ENCODE measurements at regions not wholly inside any gene's neighbourhood (a gene's known extent, or its start where the extent isn't known, plus 50 kb on each side); places are given as distances from the start of the nearest gene placed in this dataset.
"Not testable (repeated sequence)": the region's sequence is repeated elsewhere in the genome, so short reads cannot be mapped to it uniquely, and the experiment has no call there.

- no peak for DNase-seq
These were observed 79.1 kb downstream of the CTH start for GRCh38 chr1:70490153-70490552.

DNA sequence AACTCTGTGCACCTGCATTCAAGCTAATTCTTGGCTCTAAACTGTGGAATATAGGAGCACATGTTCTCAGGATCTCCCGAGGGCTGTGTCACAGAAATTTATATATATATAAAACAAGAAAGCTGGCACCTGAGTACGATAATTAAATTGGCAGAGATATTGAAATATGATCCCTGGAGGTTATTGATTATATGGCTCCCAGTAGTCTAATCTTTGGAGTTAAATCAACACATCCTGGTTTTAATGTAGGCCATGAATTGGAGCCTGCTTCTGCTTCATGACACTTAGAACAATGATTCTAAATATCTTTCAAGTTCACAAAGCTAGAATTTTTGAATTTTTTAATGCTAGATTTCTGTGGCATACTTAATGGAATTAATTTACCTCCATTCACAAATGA is 84.3 kb downstream of the CTH start:
- no peak for DNase-seq

- no peak for DNase-seq
These were observed 85.1 kb downstream of the CTH start for GRCh38 chr1:70496181-70496580.

DNA sequence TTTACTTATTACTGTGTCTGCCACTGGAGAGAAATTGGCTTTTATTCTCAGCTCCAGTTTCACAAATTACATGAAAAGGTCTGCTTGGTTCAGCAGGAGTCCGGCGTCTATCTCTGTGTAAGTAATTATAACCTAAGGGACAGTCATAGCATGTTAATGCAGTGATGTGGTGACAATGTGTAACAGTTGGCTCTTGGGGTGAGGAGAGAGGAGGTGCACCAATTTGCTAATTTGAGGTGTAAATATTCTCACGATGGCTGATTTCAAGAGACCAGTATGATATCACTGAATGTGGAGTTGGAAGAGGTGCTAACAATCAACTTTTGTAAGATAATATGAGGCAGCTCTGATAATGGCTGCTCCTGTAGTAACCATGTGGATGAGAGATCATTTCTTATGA is 86.1 kb downstream of the CTH start:
- no peak for DNase-seq

DNA sequence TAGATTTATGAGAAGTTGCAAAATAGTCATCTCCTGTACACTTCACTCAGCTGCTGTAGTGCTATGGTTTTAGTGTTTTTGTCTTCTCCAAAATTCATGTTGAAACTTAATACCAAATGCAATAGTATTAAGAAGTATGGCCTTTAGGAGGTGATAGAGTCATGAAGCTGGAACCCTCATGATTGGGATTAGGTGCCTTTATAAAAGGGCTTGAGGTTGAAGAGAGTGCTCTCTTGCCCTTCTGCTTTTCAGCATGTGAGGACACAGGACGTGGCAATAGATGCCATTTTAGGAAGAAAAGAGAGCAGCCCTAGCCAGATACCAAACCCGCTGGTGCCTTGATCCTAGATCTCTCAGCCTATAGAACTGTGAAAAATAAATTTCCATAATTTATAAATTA is 87.6 kb downstream of the CTH start:
- no peak for DNase-seq

- DNase-seq, result no peak
These were observed 88.6 kb downstream of the CTH start for GRCh38 chr1:70499695-70500094.

DNA sequence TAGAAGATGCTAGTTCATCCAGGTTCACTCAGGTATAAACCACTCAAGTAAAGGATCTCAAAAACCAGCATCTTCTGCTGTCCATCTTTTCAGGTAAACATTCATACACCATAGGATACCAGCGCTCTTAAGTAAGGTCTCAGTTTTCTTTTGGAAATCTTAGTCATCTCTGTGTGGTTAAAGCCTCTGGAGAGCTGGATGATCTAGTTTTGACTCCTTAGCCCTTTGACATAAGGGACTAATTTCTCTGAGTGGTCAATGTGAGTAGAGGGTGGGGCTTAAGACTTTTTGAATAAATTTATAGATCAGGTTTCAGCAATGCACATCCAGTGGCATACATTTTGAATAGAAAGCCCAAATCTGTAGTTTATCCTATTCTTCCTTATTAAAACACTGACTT is 92.3 kb downstream of the CTH start:
- DNase-seq, result no peak

DNA sequence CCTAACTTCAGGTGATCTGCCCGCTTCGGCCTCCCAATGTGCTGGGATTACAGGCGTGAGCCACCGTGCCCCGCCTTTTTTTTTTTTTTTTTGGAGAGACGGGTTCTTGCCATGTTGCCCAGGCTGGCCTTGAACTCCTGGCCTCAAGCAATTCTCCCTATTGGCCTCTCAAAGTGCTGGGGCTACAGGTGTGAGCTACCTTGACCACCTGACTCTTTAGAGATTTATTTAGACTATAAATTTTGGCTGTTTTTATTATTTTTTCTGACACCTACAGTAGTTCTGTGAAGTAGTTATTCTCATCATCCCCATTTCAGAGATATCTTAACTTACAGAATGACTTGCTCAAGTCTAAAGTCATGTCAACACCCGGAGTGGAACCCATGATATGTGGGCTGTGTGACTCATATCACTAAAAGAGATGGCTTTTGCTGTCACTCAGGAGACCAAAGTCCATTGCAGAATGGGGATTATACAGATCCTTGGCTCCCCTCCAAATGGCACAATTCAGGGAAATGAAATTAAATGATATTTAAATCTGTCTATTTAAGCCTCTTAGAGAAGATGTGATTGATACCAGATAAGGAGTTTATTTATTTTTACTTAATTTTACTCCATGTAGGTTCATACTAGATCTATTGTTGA is 93.2 kb downstream of the CTH start:
- DNase-seq, result no peak

GRCh38 chr1:70504821-70505193 is 93.7 kb downstream of the CTH start:
- DNase-seq, result no peak

- not testable (repeated sequence) for DNase-seq
These were observed 96.9 kb downstream of the CTH start for GRCh38 chr1:70507991-70508390.

DNA sequence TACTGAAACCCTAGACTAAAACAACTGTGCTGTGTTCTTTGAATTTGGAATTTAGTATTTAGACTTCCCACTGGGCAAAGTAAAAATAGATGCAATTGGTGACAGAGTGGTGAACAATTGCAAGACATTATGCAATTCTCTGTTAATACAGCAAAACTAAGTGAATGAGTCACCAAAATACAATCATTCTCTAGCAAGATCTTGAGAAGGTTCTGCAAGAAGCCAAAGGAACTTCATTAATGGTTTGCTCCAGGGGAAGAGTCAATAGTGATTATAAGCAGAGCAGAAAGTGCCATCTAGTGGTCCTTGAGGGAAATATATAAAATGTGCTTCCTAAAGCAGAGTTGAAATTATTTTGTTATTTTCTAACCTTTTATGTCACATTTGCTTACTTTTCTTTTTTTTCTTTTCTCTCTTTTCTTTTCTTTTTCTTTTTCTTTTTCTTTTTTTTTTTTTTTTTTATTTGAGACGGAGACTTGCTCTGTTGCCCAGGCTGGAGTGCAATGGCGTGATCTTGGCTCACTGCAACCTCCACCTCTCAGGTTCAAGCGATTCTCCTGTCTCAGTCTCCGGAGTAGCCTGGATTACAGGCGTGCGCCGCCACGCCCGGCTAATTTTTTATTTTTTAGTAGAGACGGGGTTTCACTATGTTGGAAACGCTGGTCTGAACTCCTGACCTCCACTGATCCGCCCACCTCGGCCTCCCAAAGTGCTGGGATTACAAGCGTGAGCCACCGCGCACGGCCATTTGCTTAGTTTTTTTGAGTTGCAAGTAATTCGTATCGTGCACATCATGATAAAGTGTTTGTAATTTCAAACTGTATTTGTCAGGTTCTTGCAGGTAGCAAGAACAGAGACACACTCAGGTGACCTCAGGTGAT is 99.2 kb downstream of the CTH start:
- DNase-seq, result no peak

DNA sequence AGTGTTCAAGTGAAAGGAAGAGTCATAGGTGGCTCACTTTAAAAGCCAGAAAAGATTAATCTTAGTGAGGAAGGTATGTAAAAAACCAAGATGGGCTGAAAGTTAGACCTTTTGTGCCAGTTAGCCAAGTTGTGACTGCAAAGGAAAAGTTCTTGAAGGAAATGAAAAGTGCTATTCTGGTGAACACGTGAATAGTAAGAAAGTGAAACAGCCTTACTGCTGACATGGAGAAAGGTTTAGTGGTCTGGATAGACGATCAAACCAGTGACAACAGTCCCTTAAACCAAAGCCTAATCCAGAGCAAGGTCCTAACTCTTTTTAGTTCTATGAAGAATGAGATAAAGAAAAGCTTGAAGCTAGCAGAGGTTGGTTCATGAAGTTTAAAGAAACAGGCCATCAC is 106.4 kb downstream of the CTH start:
- no peak for DNase-seq

GRCh38 chr1:70518106-70518505 is 107.0 kb downstream of the CTH start:
- DNase-seq, result no peak

GRCh38 chr1:70528590-70529333 is 117.7 kb downstream of the CTH start:
- DNase-seq, result no peak

DNA sequence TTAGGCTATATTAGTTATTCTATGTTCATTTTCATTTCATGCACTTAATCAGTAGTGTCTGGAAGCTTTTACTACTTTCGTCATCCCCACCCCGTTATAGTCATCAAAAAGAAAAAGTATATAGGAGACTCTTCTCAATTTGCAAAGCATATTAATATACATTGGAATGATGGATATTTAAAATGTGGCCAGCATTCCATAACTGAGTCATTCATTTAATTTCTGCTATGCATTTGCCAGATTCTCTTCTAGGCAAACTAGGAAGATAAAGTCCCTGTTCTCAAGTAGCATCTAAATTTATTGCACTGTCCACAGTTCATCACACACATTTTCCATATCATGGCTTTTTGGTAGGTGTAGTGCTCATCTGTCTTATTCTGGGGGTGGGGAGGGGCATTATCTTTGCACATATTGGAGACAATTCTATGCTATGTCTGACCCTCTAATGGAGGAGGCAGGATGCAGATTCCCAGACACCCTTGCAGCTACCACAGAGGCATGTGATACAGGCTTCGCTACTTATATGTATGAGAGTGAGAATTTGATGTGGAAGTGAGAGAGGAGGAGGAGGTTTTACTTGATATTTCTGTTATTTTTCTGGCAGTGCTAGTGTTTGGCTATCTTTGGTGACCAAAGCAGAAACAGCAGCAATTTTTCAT is 125.8 kb downstream of the CTH start:
- DNase-seq, result no peak

GRCh38 chr1:70537788-70538187 is 126.7 kb downstream of the CTH start:
- DNase-seq, result no peak

GRCh38 chr1:70542030-70542429 is 131.0 kb downstream of the CTH start:
- no peak for DNase-seq

- DNase-seq, result no peak
These were observed 131.8 kb downstream of the CTH start for GRCh38 chr1:70542856-70543255.

- no peak for DNase-seq
These were observed 135.7 kb downstream of the CTH start for GRCh38 chr1:70546726-70547125.

- no peak for DNase-seq
These were observed 141.8 kb downstream of the CTH start for GRCh38 chr1:70552662-70553566.

- DNase-seq, result no peak
These were observed 142.5 kb downstream of the CTH start for GRCh38 chr1:70553567-70553956.

- no peak for DNase-seq
These were observed 143.3 kb downstream of the CTH start for GRCh38 chr1:70554341-70554740.
